NCI-H1694 treated with DMSO at 0.1 percent for 48 hours (cell line): ENCODE measurements at regions not wholly inside any gene's neighbourhood (a gene's known extent, or its start where the extent isn't known, plus 50 kb on each side); places are given as distances from the start of the nearest gene placed in this dataset.
"Not testable (repeated sequence)": the region's sequence is repeated elsewhere in the genome, so short reads cannot be mapped to it uniquely, and the experiment has no call there.

Experiments used
- DNase-seq: peaks from one replicate; lab custom pipeline; 2025; lab: John Stamatoyannopoulos, UW

DNA sequence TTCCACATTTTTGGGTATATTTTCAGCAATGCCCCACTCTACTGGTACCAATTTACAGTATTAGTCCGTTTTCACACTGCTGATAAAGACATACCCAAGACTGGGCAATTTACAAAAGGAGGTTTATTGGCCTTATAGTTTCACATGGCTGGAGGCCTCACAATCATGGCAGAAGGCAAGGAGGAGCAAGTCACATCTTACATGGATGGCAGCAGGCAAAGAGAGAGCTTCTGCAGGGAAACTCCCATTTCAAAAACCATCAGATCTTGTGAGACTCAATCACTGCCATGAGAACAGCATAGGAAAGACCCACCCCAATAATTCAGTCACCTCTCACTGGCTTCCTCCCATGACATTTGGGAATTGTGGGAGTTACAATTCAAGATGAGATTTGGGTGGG lies 722.9 kb downstream of the NTRK3 start:
- not testable (repeated sequence) for DNase-seq

GRCh38 chr15:87528873-87529272 lies 727.7 kb downstream of the NTRK3 start:
- DNase-seq = no peak

- no peak for DNase-seq
Observed at GRCh38 chr15:87527875-87528274, 728.7 kb downstream of the NTRK3 start.

DNA sequence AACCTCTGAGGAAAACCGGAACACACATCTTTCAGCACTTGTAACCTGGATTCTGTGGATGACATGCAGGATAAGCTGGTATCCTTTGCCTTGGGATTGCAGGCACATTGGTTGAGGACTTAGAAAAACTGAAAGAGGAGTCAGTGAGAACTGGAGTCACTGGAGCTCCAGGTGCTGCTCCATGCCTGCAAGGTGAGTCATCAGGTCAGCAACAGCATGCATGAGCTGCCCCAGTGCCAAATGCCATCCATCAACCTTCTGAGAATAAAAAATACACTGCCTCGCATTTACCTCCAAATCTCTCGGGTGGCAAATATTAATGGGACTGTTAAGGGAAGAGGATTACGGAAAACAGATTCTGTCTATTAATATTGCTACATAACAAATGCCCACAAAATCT lies 729.1 kb downstream of the NTRK3 start:
- DNase-seq = no peak

GRCh38 chr15:87523516-87523915 lies 733.0 kb downstream of the NTRK3 start:
- DNase-seq = no peak

GRCh38 chr15:87522997-87523396 lies 733.5 kb downstream of the NTRK3 start:
- DNase-seq = no peak

DNA sequence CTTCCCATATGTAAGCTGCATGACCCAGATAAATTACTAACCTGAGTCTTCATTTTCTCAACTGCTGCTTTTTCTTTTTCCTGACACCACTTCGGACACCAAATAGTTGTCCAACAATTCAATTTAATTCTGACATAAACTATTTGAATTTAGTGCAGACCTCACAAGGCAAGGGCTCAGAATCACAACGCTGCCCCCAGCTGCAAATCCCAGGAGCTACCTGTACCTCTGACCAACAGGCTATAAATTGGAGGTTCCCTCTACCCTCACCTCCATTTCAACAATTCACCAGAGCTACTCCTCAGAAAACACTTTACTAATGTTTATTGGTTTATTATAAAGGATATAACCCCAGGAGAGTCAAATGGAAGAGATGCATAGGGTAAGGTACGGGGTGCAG lies 737.6 kb downstream of the NTRK3 start:
- DNase-seq = no peak

DNA sequence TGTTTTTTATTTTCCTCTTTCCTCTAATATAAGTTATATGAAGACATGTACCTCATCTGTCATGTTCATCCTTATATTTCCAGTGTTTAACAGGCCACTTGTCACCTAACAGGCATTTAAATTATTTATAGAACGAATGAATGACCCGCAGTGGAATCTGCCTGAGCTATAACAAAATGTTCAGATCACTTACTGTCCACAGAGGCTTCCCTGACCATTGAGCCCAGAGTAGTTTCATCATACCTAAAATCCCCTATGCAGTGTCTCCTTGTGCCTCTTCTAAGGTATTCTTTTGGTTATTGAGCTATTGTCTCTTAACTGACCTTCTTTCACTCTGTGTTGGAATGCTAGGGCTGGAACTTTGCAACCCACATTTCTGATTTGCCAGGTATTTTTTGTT lies 748.5 kb downstream of the NTRK3 start:
- DNase-seq = no peak

- no peak for DNase-seq
Observed at GRCh38 chr15:87502173-87502572, 754.4 kb downstream of the NTRK3 start.

DNA sequence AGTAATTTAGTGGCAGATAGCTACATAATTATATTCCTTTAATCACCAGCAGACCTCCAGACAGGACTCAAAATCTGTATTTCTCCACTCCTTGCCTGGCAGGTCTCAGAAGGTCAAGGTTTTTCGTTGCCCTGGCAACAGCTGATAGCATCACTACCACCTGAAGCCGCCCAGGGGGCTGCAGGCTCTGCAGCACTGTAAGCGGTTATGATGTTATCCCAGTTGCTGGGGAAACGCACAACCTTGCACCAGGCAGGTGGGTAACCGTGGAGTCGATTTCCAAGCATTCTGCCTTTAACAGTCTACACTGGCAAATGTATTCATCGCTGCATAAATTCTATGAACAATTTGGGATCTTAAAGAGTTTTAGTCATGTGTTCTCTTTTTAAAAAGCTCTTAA lies 756.3 kb downstream of the NTRK3 start:
- no peak for DNase-seq

DNA sequence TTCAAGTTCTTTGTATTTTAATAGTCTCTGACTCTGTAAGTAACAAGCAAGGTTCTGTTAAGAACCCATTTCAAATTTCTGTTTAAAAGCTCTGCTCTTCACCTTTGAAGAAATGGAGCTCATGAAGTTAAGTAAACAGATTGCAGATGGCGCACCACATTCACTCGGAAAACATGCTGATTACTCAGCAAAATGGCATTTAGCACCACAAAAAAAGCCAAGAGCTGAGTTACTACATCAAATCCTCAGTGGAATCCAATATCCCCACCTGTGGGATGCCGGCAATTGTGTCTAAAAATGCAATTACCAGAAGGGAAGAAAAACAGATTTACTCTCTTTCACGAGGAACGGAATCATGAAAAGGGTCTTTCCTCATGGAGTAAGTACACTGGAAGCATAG lies 758.0 kb downstream of the NTRK3 start:
- DNase-seq = no peak

DNA sequence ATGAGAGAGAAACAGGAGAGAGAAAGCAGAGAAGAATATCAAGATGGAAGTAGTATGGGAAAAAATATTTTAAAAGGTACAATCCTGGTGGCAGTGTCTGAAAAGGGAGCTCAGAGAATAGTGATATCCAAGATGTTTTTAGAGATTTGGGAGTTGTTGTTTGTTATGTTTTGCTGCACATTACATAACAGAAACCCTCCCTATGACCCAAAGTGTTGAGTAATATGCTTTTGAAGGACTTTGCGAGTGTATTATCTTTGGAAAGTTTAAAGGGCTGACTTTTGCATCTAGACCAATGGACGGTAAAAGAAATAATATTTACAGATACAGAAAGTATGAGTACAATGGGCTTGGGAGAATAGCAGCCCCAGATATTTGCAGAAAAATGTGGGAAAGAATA lies 759.7 kb downstream of the NTRK3 start:
- no peak for DNase-seq

DNA sequence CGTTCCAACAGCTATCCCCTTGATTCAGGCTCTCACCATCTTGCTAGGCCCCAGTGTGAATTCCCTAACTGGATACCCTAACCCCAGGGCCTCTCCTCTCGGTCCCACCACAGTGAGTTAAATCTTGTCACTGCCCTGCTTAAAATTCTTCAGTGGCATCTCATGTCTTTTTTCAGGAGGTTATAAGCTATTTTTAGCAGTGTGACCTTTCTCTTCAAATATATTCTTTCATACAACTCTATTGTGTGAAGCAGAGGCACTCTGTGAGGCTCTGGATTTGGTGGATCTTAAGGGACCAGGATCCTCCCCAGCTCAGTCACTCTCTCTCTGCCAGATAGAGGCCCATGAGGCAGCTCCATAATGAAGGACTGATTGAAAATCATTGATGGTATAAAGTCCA lies 760.4 kb downstream of the NTRK3 start:
- DNase-seq = no peak

- DNase-seq = no peak
Observed at GRCh38 chr15:87493803-87494202, 762.7 kb downstream of the NTRK3 start.

DNA sequence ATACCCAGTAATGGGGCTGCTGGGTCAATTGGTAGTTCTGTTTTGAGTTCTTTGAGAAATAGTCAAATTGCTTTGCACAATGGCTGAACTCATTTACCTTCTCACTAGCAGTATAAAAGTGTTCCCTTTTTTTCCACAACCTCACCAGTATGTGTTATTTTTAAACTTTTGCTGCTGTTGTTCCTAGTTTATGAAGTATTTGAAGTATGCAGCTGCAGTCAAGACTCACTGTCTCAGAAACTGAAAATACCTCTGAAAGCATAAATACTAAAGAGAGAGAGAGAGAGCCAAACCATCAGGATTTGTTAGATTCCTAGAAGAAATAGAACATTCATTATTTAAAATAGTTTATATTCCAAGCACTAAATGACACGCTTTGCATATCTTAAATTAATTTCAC lies 764.2 kb downstream of the NTRK3 start:
- no peak for DNase-seq

- DNase-seq = no peak
Observed at GRCh38 chr15:87490666-87491065, 765.9 kb downstream of the NTRK3 start.

DNA sequence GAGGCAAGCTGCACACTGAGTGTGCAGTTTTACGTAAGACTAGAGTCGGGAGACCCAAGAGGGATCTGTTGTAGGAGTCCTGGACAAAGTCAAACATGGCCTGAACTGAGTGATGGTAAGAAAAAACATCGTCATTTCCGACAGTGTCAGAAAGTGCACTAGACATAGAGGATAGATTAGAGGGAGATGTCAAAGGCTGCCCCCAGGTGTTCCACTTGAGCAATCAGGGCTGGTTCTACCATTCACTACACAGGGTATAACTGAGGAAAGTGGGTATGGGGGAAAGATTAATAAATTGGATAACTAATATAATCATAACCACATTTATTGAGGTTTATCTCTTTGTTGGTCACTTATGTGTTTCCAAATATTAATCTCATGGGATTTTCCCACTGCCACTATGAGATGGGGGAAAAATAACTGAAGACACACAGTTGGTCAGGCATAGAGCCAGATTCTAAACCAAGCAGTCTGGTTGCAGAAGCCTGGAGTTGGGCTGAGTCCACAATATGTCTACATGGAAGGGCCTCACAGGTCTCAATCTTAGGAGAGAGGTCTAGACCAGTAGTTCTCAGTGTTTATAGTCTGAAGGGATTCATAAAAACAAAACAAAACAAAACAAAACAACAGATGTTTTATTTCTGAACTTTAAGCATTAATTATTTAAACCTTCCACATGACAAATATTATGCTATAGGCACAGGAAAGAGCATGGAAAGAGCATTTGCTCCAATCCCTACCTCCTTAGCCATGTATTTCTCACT lies 766.5 kb downstream of the NTRK3 start:
- peak; percentile 50 for DNase-seq

GRCh38 chr15:87489456-87489855 lies 767.1 kb downstream of the NTRK3 start:
- peak; percentile 50 for DNase-seq

GRCh38 chr15:87487484-87487883 lies 769.1 kb downstream of the NTRK3 start:
- no peak for DNase-seq

- no peak for DNase-seq
Observed at GRCh38 chr15:87483468-87483867, 773.1 kb downstream of the NTRK3 start.

- DNase-seq = no peak
Observed at GRCh38 chr15:87481126-87481525, 775.4 kb downstream of the NTRK3 start.

GRCh38 chr15:87478687-87479072 lies 777.9 kb downstream of the NTRK3 start:
- no peak for DNase-seq

- peak; percentile 34 for DNase-seq
Observed at GRCh38 chr15:87477737-87478686, 778.5 kb downstream of the NTRK3 start.
